Progenitor cell of endocrine pancreas (in vitro differentiated cells): ENCODE measurements at regions not wholly inside any gene's neighbourhood (a gene's known extent, or its start where the extent isn't known, plus 50 kb on each side); places are given as distances from the start of the nearest gene placed in this dataset.

Experiments used
- DNase-seq: peaks from one replicate; pipeline ENCODE4 v3.0.0; 2021; ENCODE audit warnings: low spot score; ENCODE audit not compliant: unreplicated experiment
- H3K27ac Mint-ChIP-seq: 2 replicates; pipeline ENCODE4 v1.8.0; 2021; ENCODE audit warnings: mild to moderate bottlenecking, moderate library complexity, mixed read lengths
- H3K27me3 Mint-ChIP-seq: 2 replicates; pipeline ENCODE4 v1.8.0; 2021; ENCODE audit warnings: mixed read lengths
- H3K36me3 Mint-ChIP-seq: 2 replicates; pipeline ENCODE4 v1.8.0; 2022; ENCODE audit warnings: mixed read lengths; ENCODE audit not compliant: insufficient read depth
- H3K4me1 Mint-ChIP-seq: 2 replicates; pipeline ENCODE4 v1.8.0; 2021; ENCODE audit warnings: low read depth, mixed read lengths
- H3K4me3 Mint-ChIP-seq: 2 replicates; pipeline ENCODE4 v1.8.0; 2021; ENCODE audit warnings: low read depth, mild to moderate bottlenecking, moderate library complexity, mixed read lengths
- H3K9me3 Mint-ChIP-seq: 2 replicates; pipeline ENCODE4 v1.8.0; 2021; ENCODE audit warnings: low read depth, mixed read lengths
- TF ChIP-seq, protein P1 (sequence below): fragments of 200-600 bp; sonication (generic); IDR thresholded peaks from one replicate; pipeline ENCODE4 v1.5.0; 2021; ENCODE audit warnings: antibody characterized with exemption, mild to moderate bottlenecking; ENCODE audit not compliant: unreplicated experiment

GRCh38 chr13:103200118-103200885, 134.1 kb upstream of the SLC10A2 start:
- TF ChIP-seq, protein P1, sequence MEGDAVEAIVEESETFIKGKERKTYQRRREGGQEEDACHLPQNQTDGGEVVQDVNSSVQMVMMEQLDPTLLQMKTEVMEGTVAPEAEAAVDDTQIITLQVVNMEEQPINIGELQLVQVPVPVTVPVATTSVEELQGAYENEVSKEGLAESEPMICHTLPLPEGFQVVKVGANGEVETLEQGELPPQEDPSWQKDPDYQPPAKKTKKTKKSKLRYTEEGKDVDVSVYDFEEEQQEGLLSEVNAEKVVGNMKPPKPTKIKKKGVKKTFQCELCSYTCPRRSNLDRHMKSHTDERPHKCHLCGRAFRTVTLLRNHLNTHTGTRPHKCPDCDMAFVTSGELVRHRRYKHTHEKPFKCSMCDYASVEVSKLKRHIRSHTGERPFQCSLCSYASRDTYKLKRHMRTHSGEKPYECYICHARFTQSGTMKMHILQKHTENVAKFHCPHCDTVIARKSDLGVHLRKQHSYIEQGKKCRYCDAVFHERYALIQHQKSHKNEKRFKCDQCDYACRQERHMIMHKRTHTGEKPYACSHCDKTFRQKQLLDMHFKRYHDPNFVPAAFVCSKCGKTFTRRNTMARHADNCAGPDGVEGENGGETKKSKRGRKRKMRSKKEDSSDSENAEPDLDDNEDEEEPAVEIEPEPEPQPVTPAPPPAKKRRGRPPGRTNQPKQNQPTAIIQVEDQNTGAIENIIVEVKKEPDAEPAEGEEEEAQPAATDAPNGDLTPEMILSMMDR: no peak
- Mint-ChIP-seq H3K36me3 (no peaks in the 10 kb centered on the region), H3K27me3 (no peaks in the 10 kb centered on the region), H3K4me3 (no peak overlapping the region), H3K4me1 (peaks cover 9% of the 10 kb centered on the region), H3K9me3 (peaks cover 3% of the 10 kb centered on the region), H3K27ac (no peak overlapping the region)
- DNase-seq: no peak

DNA sequence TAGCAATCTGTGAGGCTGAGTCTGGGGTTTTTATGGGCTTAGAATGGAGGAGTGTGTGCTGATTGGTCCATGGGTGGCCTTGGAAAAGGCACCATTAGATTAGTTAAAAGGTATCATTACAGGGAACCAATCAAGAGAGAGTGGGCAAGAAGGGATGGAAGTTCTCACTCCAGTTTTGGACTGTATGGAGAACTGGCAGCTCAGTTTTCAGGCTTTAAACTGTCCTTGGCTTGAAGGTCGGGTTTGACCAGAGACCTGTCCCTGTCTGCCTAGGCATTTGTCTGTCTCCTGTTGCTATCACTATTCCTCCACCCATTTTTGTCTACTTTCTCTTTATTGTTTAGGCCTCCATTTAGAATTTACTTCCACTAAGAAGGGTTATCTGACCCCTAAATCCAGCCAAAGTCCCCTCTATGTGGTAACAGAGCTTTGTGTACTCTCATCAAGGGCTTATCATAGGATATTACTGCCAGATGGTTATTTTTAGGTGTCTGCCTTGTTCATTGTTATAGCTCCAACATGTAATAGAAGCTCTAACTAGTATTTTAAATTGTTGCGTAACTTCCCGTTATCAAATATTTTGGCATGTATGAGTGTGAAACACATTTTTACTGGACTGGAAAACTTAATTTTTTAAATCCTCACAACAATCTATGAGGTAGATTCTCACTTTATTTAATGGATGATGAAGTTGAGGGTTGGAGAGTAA, 133.3 kb upstream of the SLC10A2 start:
- TF ChIP-seq, protein P1: no peak
- Mint-ChIP-seq H3K36me3 (no peaks in the 10 kb centered on the region), H3K4me3 (no peak overlapping the region), H3K27ac (no peak overlapping the region), H3K9me3 (peaks cover 3% of the 10 kb centered on the region), H3K27me3 (no peaks in the 10 kb centered on the region), H3K4me1 (peaks cover 14% of the 10 kb centered on the region)
- no peak for DNase-seq

GRCh38 chr13:103196356-103196755, 130.1 kb upstream of the SLC10A2 start:
- no peaks in the 10 kb centered on the region for H3K9me3 Mint-ChIP-seq
- H3K27ac Mint-ChIP-seq: no peak overlapping the region

DNA sequence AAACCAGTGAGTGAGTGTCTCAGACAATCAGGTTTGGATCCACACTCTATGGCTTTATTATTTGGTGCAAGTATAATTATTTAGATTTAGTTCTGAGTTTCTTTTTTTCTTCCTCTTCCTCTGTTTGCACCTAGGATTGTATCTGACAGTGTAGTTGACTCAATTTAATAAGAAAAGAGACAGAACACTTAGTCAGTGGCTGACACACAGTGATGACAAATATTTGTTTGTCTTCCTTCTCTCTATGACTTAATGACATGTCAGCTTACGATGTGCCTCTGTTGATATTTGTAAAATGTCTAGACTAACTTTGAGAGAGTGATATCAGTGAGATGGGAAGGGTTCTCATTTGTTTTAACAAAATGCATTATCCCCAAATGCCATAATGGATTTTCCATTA, 129.5 kb upstream of the SLC10A2 start:
- H3K9me3 Mint-ChIP-seq: no peaks in the 10 kb centered on the region
- TF ChIP-seq, protein P1: no peak
- peaks cover 14% of the 10 kb centered on the region for H3K4me1 Mint-ChIP-seq
- DNase-seq: no peak
- H3K27me3 Mint-ChIP-seq: no peaks in the 10 kb centered on the region
- no peak overlapping the region for H3K27ac Mint-ChIP-seq
- no peaks in the 10 kb centered on the region for H3K36me3 Mint-ChIP-seq
- H3K4me3 Mint-ChIP-seq: no peak overlapping the region

More at GRCh38 chr13:103196356-103196755, 130.1 kb upstream of the SLC10A2 start:
- Mint-ChIP-seq H3K27me3 (no peaks in the 10 kb centered on the region), H3K36me3 (no peaks in the 10 kb centered on the region), H3K4me3 (no peak overlapping the region), H3K4me1 (peaks cover 14% of the 10 kb centered on the region)
- DNase-seq: no peak
- TF ChIP-seq, protein P1: no peak

- no peak for DNase-seq
- no peak overlapping the region for H3K4me3 Mint-ChIP-seq
- TF ChIP-seq, protein P1: no peak
- no peaks in the 10 kb centered on the region for H3K9me3 Mint-ChIP-seq
- H3K27me3 Mint-ChIP-seq: no peaks in the 10 kb centered on the region
- H3K27ac Mint-ChIP-seq: no peak overlapping the region
- no peaks in the 10 kb centered on the region for H3K36me3 Mint-ChIP-seq
- peaks cover 20% of the 10 kb centered on the region for H3K4me1 Mint-ChIP-seq
Measured at GRCh38 chr13:103194871-103195270, 128.7 kb upstream of the SLC10A2 start.
